Spleen (tissue), 11 donors: ENCODE measurements at regions not wholly inside any gene's neighbourhood (a gene's known extent, or its start where the extent isn't known, plus 50 kb on each side); places are given as distances from the start of the nearest gene placed in this dataset.

Experiments
- DNase-seq: peaks from one replicate; pipeline ENCODE4 v3.0.0-alpha.2; 2020
- H3K27ac ChIP-seq, 8 donors: fragments of 200-600 bp; sonication (generic) in 7 of 8; 1 replicate in 4 of 8; 2 replicates in 4 of 8; pipeline versions ENCODE4 v1.5.0 to v1.8.0; 2016 to 2021; ENCODE audit warnings: inconsistent platforms in 4 of 8, mild to moderate bottlenecking in 4 of 8, moderate library complexity in 1 of 8
- H3K27me3 ChIP-seq, 7 donors: fragments of 200-600 bp; sonication (generic) in 6 of 7; replicated peaks in 1 of 7; 1 replicate in 4 of 7; 2 replicates in 3 of 7; pipeline versions ENCODE4 v1.5.0 to v1.8.0; 2016 to 2021; ENCODE audit warnings: inconsistent platforms in 3 of 7, mild to moderate bottlenecking in 1 of 7
- H3K36me3 ChIP-seq, 6 donors: fragments of 200-600 bp; sonication (generic) in 5 of 6; 1 replicate in 4 of 6; 2 replicates in 2 of 6; pipeline versions ENCODE4 v1.5.0 to v1.8.0; 2016 to 2021; ENCODE audit warnings: inconsistent platforms in 2 of 6
- H3K4me1 ChIP-seq, 6 donors: fragments of 200-600 bp; sonication (generic) in 5 of 6; 1 replicate in 3 of 6; 2 replicates in 3 of 6; pipeline versions ENCODE4 v1.5.0 to v1.8.0; 2016 to 2021; ENCODE audit warnings: inconsistent platforms in 3 of 6
- H3K4me3 ChIP-seq, 8 donors: fragments of 200-600 bp; sonication (generic) in 7 of 8; 1 replicate in 4 of 8; 2 replicates in 4 of 8; pipeline versions ENCODE4 v1.5.0 to v1.8.0; 2016 to 2021; ENCODE audit warnings: inconsistent platforms in 4 of 8, mild to moderate bottlenecking in 4 of 8, moderate library complexity in 2 of 8
- H3K9me3 ChIP-seq, 8 donors: fragments of 200-600 bp; sonication (generic) in 7 of 8; 1 replicate in 4 of 8; 2 replicates in 4 of 8; pipeline versions ENCODE4 v1.5.0 to v1.8.0; 2016 to 2021; ENCODE audit warnings: inconsistent platforms in 4 of 8
- CTCF ChIP-seq, 11 experiments: fragments of 200-600 bp in 7 of 11; fragments of 450-650 bp in 4 of 11; sonication (generic) in 4 of 11; IDR thresholded peaks in 8 of 11; conservative IDR thresholded peaks in 3 of 11; 1 replicate in 7 of 11; 2 replicates in 4 of 11; pipeline versions ENCODE4 v1.4.0 to v1.8.0; 2016 to 2021; ENCODE audit warnings: antibody characterized with exemption in 11 of 11, inconsistent platforms in 4 of 11, mild to moderate bottlenecking in 1 of 11
- POLR2A ChIP-seq, 3 donors: fragments of 450-650 bp; IDR thresholded peaks; one replicate each; pipeline ENCODE4 v1.5.1; 2017; ENCODE audit warnings: antibody characterized with exemption in 3 of 3, mild to moderate bottlenecking in 1 of 3
- POLR2AphosphoS5 ChIP-seq, 3 donors: sonication (generic); formaldehyde crosslinking; IDR thresholded peaks; one replicate each; pipeline ENCODE4 v1.5.1; 2017; ENCODE audit warnings: antibody characterized with exemption in 3 of 3
- WGBS, 5 donors: extraction: QIAGEN DNeasy Blood & Tissue Kit in 3 of 5; methylation state at CpG; one replicate each; pipeline versions ENCODE4 v1.1.5 to v1.1.7; 2013 to 2018; 5-methylcytosine and 5-hydroxymethylcytosine counted together
- intact Hi-C: fragments of 100-400 bp; cut with DNase I; formaldehyde crosslinking; loops from one replicate; pipeline ENCODE4 v1.15.0; 2023; ENCODE audit warnings: low total_unique reads
- donor health status: healthy with polysubstance abuse.
- donor health status: DM: no; HTN: no; CAD: no; lungs with moderate emphysema.
- donor health status: DM: no; HTN: no; CAD: no.
- donor health status: Bipolar disorder and iron deficiency.
- donor health status: healthy.
- donor health status: DM: no; HTN: no; CAD: no.
- donor health status: DM: yes; HTN: yes; CAD: no.

- 23 to 32% (median 27%) methylated on average over 6 of the region's 6 CpGs for WGBS, 5 donors
- intact Hi-C loops, result no loop called here
- H3K36me3 ChIP-seq, result no peaks in the 10 kb centered on the region
Observed at GRCh38 chr11:42802201-42802899, 509.4 kb upstream of the API5 start.

GRCh38 chr11:42806191-42806590, 505.6 kb upstream of the API5 start:
- H3K36me3 ChIP-seq, result no peaks in the 10 kb centered on the region
- peaks cover 0 to 4% (median 0%) of the 10 kb centered on the region in 8 donors for H3K9me3 ChIP-seq
- no peaks in the 10 kb centered on the region for H3K27me3 ChIP-seq
- H3K4me3 ChIP-seq, result no peak overlapping the region
- no peak for DNase-seq
- H3K4me1 ChIP-seq, result no peaks in the 10 kb centered on the region
- TF ChIP-seq POLR2A (IDR thresholded peaks at IDR 0.05), result no peak
- no peak for TF ChIP-seq POLR2AphosphoS5 (IDR thresholded peaks at IDR 0.05)
- TF ChIP-seq CTCF (IDR thresholded peaks at IDR 0.05 in 8 of 11, conservative IDR thresholded peaks at IDR 0.05 in 3 of 11), result no peak
- 21 to 56% (median 49%) methylated on average over 2 of the region's 2 CpGs for WGBS, 5 donors
- intact Hi-C loops, result no loop called here
- no peak overlapping the region for H3K27ac ChIP-seq

More at GRCh38 chr11:42802201-42802899, 509.4 kb upstream of the API5 start:
- no peak for DNase-seq
- H3K27me3 ChIP-seq, result no peaks in the 10 kb centered on the region
- H3K4me3 ChIP-seq, result peak overlapping the region in 4 of 8 donors; percentile 2 to 29 (median 5)
- no peak for TF ChIP-seq POLR2A (IDR thresholded peaks at IDR 0.05)
- TF ChIP-seq CTCF (IDR thresholded peaks at IDR 0.05 in 8 of 11, conservative IDR thresholded peaks at IDR 0.05 in 3 of 11), result no peak
- no peak for TF ChIP-seq POLR2AphosphoS5 (IDR thresholded peaks at IDR 0.05)
- H3K4me1 ChIP-seq, result no peaks in the 10 kb centered on the region
- peaks cover 0 to 14% (median 0%) of the 10 kb centered on the region in 8 donors for H3K9me3 ChIP-seq
- peak overlapping the region in 1 of 8 donors; percentile 21 for H3K27ac ChIP-seq

GRCh38 chr11:42812361-42812760, 499.4 kb upstream of the API5 start:
- Histone ChIP-seq H3K27ac (no peak overlapping the region), H3K4me1 (no peaks in the 10 kb centered on the region), H3K4me3 (no peak overlapping the region), H3K27me3 (no peaks in the 10 kb centered on the region), H3K9me3 (no peaks in the 10 kb centered on the region), H3K36me3 (no peaks in the 10 kb centered on the region)
- TF ChIP-seq POLR2AphosphoS5 (IDR thresholded peaks at IDR 0.05) (no peak), CTCF (IDR thresholded peaks at IDR 0.05 in 8 of 11, conservative IDR thresholded peaks at IDR 0.05 in 3 of 11) (no peak), POLR2A (IDR thresholded peaks at IDR 0.05) (no peak)
- intact Hi-C loops, result no loop called here
- DNase-seq, result no peak
- WGBS, 5 donors, result 4 to 25% (median 13%) methylated on average over 1 of the region's 1 CpG

- Histone ChIP-seq H3K36me3 (no peaks in the 10 kb centered on the region), H3K4me1 (no peaks in the 10 kb centered on the region), H3K9me3 (no peaks in the 10 kb centered on the region), H3K27me3 (no peaks in the 10 kb centered on the region), H3K27ac (no peak overlapping the region), H3K4me3 (no peak overlapping the region)
- TF ChIP-seq POLR2AphosphoS5 (IDR thresholded peaks at IDR 0.05), result no peak
- TF ChIP-seq POLR2A (IDR thresholded peaks at IDR 0.05), result no peak
- TF ChIP-seq CTCF (IDR thresholded peaks at IDR 0.05 in 8 of 11, conservative IDR thresholded peaks at IDR 0.05 in 3 of 11), result no peak
- intact Hi-C loops, result no loop called here
- DNase-seq, result no peak
- WGBS, 5 donors, result 67 to 82% (median 68%) methylated on average over 2 of the region's 2 CpGs
Observed at GRCh38 chr11:42812960-42813359, 498.8 kb upstream of the API5 start.
